Activated T-helper 17 cell treated with anti-CD3 and anti-CD28 coated beads, Interleukin-2, amount 50 U/mL, for 72 hours (primary cell): ENCODE measurements at regions not wholly inside any gene's neighbourhood (a gene's known extent, or its start where the extent isn't known, plus 50 kb on each side); places are given as distances from the start of the nearest gene placed in this dataset.

Source experiments
- ATAC-seq: fragments of 150-1000 bp; cut with Tn5 transposase; replicated peaks from 2 replicates; pipeline ENCODE4 v1.10.0; 2021; ENCODE audit warnings: mild to moderate bottlenecking, moderate library complexity
- H3K27ac Mint-ChIP-seq: one replicate; pipeline ENCODE4 v1.8.0; 2022; ENCODE audit warnings: mixed read lengths
- H3K27me3 Mint-ChIP-seq: one replicate; pipeline ENCODE4 v1.8.0; 2022; ENCODE audit warnings: mixed read lengths
- H3K36me3 Mint-ChIP-seq: one replicate; pipeline ENCODE4 v1.8.0; 2022; ENCODE audit warnings: low read depth, mild to moderate bottlenecking, mixed read lengths
- H3K4me1 Mint-ChIP-seq: one replicate; pipeline ENCODE4 v1.8.0; 2022; ENCODE audit warnings: mixed read lengths
- H3K4me3 Mint-ChIP-seq: one replicate; pipeline ENCODE4 v1.8.0; 2022; ENCODE audit warnings: mild to moderate bottlenecking, mixed read lengths
- H3K9me3 Mint-ChIP-seq: one replicate; pipeline ENCODE4 v1.8.0; 2022; ENCODE audit warnings: mixed read lengths

DNA sequence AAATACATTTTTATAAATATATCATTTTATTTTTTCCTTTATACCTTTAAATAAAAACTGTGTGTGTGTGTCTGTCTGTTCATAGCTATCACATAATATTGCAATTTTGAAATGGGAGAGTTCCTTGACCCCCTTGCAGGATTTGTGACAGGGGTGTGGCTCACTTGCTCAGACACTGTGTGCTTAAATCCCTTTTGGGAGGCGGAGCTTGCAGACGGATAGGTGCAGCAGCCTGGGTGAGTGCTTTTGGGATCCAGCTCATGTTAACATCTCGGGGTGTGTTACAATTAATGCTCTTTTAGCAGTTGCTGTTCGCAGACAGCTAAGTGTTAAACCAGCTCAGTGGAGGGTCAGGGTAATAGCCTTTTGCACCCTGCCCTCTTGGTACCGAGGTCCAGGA, 459.8 kb downstream of the IPMK start:
- Mint-ChIP-seq H3K9me3 (no peaks in the 10 kb centered on the region), H3K27ac (no peak overlapping the region), H3K4me3 (no peak overlapping the region), H3K36me3 (no peaks in the 10 kb centered on the region), H3K27me3 (no peaks in the 10 kb centered on the region), H3K4me1 (no peaks in the 10 kb centered on the region)
- no peak for ATAC-seq

DNA sequence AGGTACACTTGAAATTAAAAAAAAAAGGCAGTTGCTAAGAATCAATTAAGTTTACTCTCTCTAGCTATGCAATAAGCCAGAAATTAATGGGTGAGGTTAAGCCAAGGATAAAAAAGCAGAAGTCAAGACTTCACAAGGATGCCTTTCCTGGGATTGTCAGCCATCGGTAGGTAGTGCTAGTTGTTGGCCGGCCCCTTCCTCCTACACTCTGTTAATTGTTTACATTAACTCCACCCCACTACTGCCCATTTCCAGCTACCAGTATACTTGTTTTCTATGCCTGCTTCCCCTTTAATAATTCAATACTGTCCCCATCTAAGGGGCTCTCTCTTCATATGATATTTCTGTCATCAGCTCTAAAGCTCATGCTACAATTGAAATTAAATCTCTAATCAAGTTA, 461.0 kb downstream of the IPMK start:
- no peak for ATAC-seq
- Mint-ChIP-seq H3K36me3 (no peaks in the 10 kb centered on the region), H3K27ac (no peak overlapping the region), H3K27me3 (no peaks in the 10 kb centered on the region), H3K4me3 (no peak overlapping the region), H3K9me3 (no peaks in the 10 kb centered on the region), H3K4me1 (no peaks in the 10 kb centered on the region)

DNA sequence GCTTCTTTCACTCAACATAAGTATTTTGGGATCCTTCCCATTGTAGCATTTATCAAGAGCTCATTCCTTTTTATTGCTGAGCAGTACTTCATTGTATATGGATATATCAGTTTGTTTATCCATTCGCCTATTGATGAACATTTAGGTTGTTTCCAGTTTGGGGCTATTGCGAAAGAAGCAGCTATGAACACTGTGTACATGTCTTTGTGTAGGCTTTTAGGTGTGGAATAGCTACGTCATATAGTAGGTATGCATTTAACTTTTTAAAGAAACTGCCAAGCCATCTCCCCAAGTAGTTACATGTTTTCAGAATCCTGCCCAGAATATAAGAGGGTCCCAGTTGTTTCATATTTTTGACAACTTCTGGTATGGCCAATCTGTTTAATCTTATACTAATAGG, 468.1 kb downstream of the IPMK start:
- no peaks in the 10 kb centered on the region for H3K9me3 Mint-ChIP-seq
- no peak overlapping the region for H3K27ac Mint-ChIP-seq
- H3K4me3 Mint-ChIP-seq, result no peak overlapping the region
- H3K4me1 Mint-ChIP-seq, result no peaks in the 10 kb centered on the region
- ATAC-seq, result no peak
- no peaks in the 10 kb centered on the region for H3K27me3 Mint-ChIP-seq
- no peaks in the 10 kb centered on the region for H3K36me3 Mint-ChIP-seq

DNA sequence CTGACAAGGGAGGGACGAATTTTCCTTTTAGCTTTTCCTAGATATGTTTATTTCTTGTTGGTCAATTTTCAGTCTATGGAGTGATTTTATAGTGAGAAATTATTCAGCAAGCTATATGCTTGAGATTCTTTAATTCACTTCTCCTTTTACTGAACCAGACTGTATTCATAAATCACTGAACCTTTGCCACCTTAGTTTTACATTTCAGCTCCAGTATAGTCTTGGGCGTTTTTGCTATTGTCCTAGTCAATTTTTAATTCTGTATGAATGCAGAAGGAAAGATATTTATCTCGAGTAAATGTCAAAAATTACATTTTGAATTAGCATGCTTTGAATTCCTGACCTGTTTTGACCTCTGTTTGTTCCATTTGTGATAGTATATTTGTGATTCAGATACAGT, 468.9 kb downstream of the IPMK start:
- H3K4me3 Mint-ChIP-seq, result no peak overlapping the region
- no peaks in the 10 kb centered on the region for H3K4me1 Mint-ChIP-seq
- no peak overlapping the region for H3K27ac Mint-ChIP-seq
- no peak for ATAC-seq
- H3K36me3 Mint-ChIP-seq, result no peaks in the 10 kb centered on the region
- no peaks in the 10 kb centered on the region for H3K27me3 Mint-ChIP-seq
- H3K9me3 Mint-ChIP-seq, result no peaks in the 10 kb centered on the region

DNA sequence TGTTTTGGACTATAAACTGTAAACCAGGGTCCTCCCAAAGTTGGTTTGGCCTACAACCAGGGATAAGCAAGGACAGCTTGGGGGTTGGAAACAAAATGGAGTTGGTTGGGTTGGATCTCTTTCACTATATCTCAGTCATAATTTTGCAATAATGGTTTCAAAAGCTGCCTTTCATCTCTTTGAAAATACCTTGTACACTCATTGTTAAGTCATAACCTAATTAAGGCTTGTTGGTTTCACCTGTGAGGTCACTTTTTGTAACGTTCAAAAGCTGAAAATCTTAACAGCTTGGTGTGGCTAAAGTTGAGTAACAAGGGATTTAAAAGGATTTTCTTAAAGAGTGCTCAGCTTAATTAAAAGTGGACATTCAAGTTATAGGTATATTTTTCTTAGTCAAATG, 476.1 kb downstream of the IPMK start:
- no peaks in the 10 kb centered on the region for H3K27me3 Mint-ChIP-seq
- no peaks in the 10 kb centered on the region for H3K36me3 Mint-ChIP-seq
- no peak overlapping the region for H3K27ac Mint-ChIP-seq
- peaks cover 6% of the 10 kb centered on the region for H3K9me3 Mint-ChIP-seq
- no peak for ATAC-seq
- no peaks in the 10 kb centered on the region for H3K4me1 Mint-ChIP-seq
- H3K4me3 Mint-ChIP-seq, result no peak overlapping the region

DNA sequence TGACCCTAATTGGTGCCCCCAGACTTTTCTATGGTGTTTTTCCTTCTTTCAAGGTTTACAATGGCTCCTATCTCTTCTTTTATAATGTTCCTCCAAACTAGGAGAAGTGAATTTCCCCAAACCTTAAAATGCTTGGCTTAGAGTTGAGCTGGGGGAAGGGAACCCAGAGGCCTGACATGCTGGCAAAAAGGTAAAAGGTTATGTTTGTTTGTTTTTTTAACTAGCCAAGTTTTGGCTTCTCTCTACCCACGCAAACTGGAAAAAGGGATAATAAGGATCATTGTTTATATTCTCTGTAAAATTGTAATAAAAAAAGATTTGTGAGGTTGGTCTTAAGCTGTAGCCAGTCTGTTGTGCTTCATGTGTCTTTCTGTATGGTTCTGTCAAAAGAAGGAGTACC, 477.0 kb downstream of the IPMK start:
- H3K4me1 Mint-ChIP-seq, result no peaks in the 10 kb centered on the region
- ATAC-seq, result no peak
- H3K27me3 Mint-ChIP-seq, result no peaks in the 10 kb centered on the region
- H3K36me3 Mint-ChIP-seq, result no peaks in the 10 kb centered on the region
- H3K4me3 Mint-ChIP-seq, result no peak overlapping the region
- H3K9me3 Mint-ChIP-seq, result peaks cover 6% of the 10 kb centered on the region
- H3K27ac Mint-ChIP-seq, result no peak overlapping the region

DNA sequence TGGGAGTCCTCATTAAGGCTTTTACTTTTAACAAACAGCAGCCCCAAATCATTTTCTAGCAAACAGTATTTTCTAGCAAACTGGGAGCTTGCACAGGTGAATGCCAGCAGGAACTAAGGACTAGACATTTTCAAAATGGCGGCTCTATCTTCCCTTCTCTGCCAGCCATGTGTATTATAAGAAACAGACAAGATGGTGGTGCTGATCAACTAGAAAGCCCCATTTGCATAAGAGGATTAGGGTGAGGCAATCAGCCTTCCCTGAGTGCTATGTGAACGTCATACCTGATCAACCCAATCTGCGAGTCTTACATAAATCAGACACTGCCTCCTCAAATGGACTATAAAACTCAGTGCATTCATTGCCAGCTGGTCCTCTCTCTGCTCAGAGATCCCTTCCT, 479.6 kb downstream of the IPMK start:
- no peaks in the 10 kb centered on the region for H3K27me3 Mint-ChIP-seq
- no peaks in the 10 kb centered on the region for H3K36me3 Mint-ChIP-seq
- ATAC-seq, result no peak
- H3K4me1 Mint-ChIP-seq, result no peaks in the 10 kb centered on the region
- H3K27ac Mint-ChIP-seq, result no peak overlapping the region
- H3K4me3 Mint-ChIP-seq, result no peak overlapping the region
- peaks cover 6% of the 10 kb centered on the region for H3K9me3 Mint-ChIP-seq

DNA sequence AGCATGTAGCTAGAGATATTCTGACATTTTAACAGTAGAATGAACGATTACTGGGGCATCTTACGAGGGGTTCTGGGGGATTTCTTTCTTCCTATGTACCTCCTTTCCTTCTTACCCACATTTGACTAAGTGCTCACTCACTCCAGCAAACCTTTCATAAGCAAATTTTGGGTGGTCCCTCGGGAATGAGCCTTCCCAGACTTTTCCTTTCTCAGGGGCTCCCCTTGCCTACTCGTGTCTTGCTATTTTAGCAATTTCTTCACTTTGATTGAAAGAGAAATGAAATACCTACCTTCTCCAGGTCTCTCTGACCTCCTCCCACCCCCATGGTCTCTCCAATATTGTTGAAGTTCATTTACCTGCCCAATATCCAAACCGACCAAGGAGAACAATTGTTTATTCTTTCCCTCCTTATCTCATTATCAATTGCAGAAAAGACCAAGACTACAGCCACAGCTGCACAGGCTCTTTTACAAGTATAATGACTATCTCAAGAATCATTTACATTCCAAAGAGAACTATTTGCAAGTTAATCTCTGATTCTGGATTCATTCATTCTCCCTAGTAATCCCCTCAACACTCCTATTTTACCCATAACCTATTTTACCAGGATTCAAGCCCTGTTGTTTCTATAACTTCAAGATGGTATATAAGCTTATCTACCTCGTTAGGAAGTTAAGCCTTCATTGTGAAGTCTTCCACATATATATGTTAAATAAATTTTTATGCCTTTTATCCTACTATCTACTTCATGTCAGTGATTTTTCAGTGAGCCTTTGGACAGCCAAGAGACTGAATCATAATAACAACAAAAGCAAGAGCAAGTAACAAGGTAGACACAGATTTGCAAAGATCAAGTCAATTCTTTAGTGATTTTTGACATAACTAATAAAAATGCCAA, 480.6 kb downstream of the IPMK start:
- no peak overlapping the region for H3K4me3 Mint-ChIP-seq
- no peaks in the 10 kb centered on the region for H3K4me1 Mint-ChIP-seq
- no peak for ATAC-seq
- no peaks in the 10 kb centered on the region for H3K36me3 Mint-ChIP-seq
- H3K27ac Mint-ChIP-seq, result no peak overlapping the region
- no peaks in the 10 kb centered on the region for H3K27me3 Mint-ChIP-seq
- peaks cover 6% of the 10 kb centered on the region for H3K9me3 Mint-ChIP-seq

DNA sequence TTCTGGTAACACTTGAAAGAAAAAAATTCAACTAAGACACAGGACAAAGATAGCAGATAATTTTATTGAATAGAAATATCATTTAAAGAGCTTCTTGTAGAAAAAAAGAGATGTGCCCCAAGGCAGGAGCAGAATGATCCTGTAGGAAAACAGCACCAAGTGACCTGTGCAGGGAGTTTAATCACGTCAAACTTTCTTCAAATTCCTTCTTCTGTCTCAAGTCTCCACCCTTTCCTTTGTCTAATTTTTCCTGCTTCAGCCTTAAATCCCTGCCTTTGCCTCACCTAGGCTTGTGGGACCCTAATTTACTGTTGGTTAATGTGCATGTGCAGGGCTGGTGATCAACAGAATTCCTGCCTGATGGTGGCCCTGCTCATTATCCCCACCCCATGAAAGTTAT, 481.4 kb downstream of the IPMK start:
- no peak overlapping the region for H3K4me3 Mint-ChIP-seq
- H3K27ac Mint-ChIP-seq, result no peak overlapping the region
- peaks cover 6% of the 10 kb centered on the region for H3K9me3 Mint-ChIP-seq
- H3K36me3 Mint-ChIP-seq, result no peaks in the 10 kb centered on the region
- no peaks in the 10 kb centered on the region for H3K27me3 Mint-ChIP-seq
- ATAC-seq, result no peak
- no peaks in the 10 kb centered on the region for H3K4me1 Mint-ChIP-seq

DNA sequence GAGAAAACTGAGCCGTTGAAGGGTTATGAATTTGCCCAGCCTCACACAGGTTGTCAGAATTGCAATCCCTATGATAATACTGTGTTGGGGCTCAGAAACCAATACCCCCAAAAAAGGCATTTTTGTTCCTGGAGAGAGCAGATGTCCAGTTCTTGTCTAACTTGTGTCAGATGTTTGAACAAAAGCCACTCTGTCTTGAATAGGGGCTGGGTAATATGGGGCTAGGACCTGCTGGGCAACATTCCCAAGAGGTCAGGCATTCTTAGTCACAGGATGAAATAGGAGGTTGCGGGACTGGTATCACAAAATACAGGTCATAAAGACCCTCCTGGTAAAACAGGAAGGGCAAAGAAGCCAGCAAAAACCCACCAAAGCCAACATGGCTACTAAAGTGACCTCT, 482.1 kb downstream of the IPMK start:
- Mint-ChIP-seq H3K36me3 (no peaks in the 10 kb centered on the region), H3K27ac (no peak overlapping the region), H3K4me3 (no peak overlapping the region), H3K27me3 (no peaks in the 10 kb centered on the region), H3K9me3 (peaks cover 6% of the 10 kb centered on the region), H3K4me1 (no peaks in the 10 kb centered on the region)
- no peak for ATAC-seq

DNA sequence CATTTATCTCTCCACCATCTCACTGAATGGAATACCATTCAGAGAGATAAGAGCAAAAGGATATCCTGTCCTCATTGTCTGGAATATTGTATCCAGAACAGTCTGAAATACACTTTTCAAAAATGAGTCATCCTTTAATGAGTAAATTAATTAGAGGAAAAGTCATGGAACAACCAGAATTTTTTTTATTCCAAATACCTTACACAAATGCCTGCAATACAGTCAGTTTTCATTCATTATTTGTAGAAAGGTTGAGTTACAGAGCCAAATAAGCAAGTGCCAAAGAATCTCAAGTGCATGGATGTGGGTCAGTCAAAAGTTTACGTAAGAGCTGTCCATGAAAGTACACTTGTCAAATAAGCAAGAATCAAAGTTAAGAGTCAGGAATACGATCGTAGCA, 482.6 kb downstream of the IPMK start:
- no peak for ATAC-seq
- Mint-ChIP-seq H3K4me1 (no peaks in the 10 kb centered on the region), H3K9me3 (peaks cover 8% of the 10 kb centered on the region), H3K27me3 (no peaks in the 10 kb centered on the region), H3K36me3 (no peaks in the 10 kb centered on the region), H3K4me3 (no peak overlapping the region), H3K27ac (no peak overlapping the region)

DNA sequence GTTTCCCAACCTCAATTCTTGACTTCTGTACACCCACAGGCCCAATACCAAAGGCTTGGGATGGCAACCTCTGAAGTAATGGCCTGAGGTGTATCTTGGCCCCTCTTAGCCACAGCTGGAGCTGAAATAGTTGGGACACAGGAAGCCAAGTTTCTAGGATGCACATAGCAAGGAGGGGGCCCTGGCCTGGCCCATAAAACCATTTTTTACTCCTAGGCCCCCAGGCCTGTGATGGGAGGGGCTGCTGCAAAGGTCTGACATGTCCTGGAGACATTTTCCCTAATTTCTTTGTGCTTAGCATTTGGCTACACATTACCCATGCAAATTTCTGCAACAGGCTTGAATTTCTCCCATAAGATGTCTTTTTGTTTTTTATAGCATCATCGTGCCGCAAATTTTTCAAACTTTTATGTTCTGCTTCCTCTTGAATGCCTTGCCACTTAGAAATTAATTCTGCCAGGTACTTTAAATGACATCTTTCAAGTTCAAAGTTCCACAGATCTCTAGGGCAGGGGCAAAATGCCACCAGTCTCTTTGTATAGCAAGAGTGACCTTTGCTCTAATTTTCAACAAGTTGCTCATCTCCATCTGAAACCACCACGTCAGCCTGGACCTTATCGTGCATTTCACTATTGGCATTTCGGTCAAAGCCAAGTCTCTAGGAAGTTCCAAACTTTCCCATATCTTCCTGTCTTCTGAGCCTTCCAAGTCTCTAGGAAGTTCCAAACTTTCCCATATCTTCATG, 490.8 kb downstream of the IPMK start:
- no peak for ATAC-seq
- Mint-ChIP-seq H3K27ac (no peak overlapping the region), H3K36me3 (no peaks in the 10 kb centered on the region)

DNA sequence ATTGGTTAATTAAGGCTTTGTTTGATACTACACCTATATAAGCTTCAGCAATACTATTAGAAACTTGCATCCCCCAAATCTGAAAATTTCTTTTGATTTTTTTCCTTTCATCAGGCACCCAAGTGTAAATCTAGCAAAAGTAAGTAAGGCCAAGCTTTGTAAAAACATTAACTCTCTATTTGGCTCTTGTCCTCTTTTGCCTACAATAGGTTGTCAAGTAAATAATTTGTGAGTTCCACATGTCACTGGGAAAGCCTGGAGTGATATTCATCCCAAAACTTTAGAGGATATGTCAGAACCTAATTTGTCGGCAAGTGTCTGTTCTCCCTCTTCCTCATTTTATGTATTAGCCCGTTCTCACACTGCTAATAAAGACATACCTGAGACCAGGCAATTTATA, 492.4 kb downstream of the IPMK start:
- no peak for ATAC-seq
- Mint-ChIP-seq H3K36me3 (no peaks in the 10 kb centered on the region), H3K4me1 (no peaks in the 10 kb centered on the region), H3K9me3 (peaks cover 10% of the 10 kb centered on the region), H3K27me3 (no peaks in the 10 kb centered on the region), H3K27ac (no peak overlapping the region), H3K4me3 (no peak overlapping the region)

More for the DNA sequence above, 490.8 kb downstream of the IPMK start:
- H3K27me3 Mint-ChIP-seq, result no peaks in the 10 kb centered on the region
- H3K4me1 Mint-ChIP-seq, result no peaks in the 10 kb centered on the region
- H3K4me3 Mint-ChIP-seq, result no peak overlapping the region
- peaks cover 10% of the 10 kb centered on the region for H3K9me3 Mint-ChIP-seq

DNA sequence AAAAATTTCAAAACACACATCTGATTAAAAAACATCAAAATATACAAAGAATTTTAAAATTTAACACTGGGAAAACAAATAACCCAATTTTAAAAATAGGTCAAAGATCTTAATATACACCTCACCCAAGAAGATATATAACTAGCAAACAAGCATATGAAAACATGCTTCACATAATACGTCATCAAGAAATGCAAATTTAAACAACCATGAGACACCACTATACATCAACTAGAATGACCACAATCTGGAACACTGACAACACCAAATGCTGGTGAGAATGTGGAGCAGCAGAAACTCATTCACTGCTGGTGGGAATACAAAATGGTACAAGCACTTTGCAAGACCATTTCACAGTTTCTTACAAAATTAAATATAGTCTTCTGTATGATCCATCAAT, 498.4 kb downstream of the IPMK start:
- Mint-ChIP-seq H3K4me1 (no peaks in the 10 kb centered on the region), H3K27ac (no peak overlapping the region), H3K36me3 (no peaks in the 10 kb centered on the region), H3K4me3 (no peak overlapping the region), H3K9me3 (peaks cover 17% of the 10 kb centered on the region), H3K27me3 (no peaks in the 10 kb centered on the region)
- ATAC-seq, result no peak

DNA sequence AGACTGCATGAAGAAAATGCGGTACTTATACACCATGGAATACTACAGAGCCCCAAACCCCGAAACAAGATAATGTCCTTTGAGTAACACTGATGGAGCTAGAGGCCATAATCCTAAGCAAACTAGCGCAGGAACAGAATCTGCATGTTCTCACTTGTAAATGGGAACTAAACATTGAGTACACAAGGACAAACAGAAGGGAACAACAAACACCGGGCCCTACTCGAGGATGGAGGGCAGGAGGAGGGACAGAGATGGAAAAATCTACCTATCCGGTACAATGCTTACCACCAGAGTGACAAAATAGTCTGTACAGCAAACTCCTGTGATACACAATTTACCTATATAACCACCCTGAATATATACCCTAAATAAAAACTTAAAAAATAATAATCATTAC, 507.9 kb downstream of the IPMK start:
- H3K4me1 Mint-ChIP-seq, result no peaks in the 10 kb centered on the region
- peaks cover 5% of the 10 kb centered on the region for H3K9me3 Mint-ChIP-seq
- H3K27me3 Mint-ChIP-seq, result no peaks in the 10 kb centered on the region

More for the DNA sequence above, 507.9 kb downstream of the IPMK start:
- Mint-ChIP-seq H3K27ac (no peak overlapping the region), H3K36me3 (no peaks in the 10 kb centered on the region), H3K4me3 (no peak overlapping the region)
- ATAC-seq, result no peak
